Activated naive CD4-positive, alpha-beta T cell treated with anti-CD3 and anti-CD28 coated beads, Interleukin-2, amount 10 ng/mL, durations not matched to agents 7 days and 5 days (primary cell): ENCODE measurements at regions not wholly inside any gene's neighbourhood (a gene's known extent, or its start where the extent isn't known, plus 50 kb on each side); places are given as distances from the start of the nearest gene placed in this dataset.

ENCODE experiments used
- CTCF ChIA-PET: fragments of 350-600 bp; sonication (Branson Sonifier 250); formaldehyde crosslinking; loops from one replicate; lab custom pipeline; 2021; ENCODE audit warnings: antibody characterized with exemption; lab: Charles Lee
- DNase-seq: peaks from one replicate; pipeline ENCODE4 v3.0.0-alpha.2; 2020
- H3K27ac Mint-ChIP-seq: one replicate; pipeline ENCODE4 v1.8.0; 2021; ENCODE audit warnings: mild to moderate bottlenecking, moderate library complexity, mixed read lengths
- H3K27me3 Mint-ChIP-seq: one replicate; pipeline ENCODE4 v1.8.0; 2021; ENCODE audit warnings: mild to moderate bottlenecking, mixed read lengths
- H3K36me3 Mint-ChIP-seq: one replicate; pipeline ENCODE4 v1.8.0; 2021; ENCODE audit warnings: mixed read lengths
- H3K4me1 Mint-ChIP-seq: one replicate; pipeline ENCODE4 v1.8.0; 2021; ENCODE audit warnings: mixed read lengths
- H3K4me3 Mint-ChIP-seq: one replicate; pipeline ENCODE4 v1.8.0; 2021; ENCODE audit warnings: mild to moderate bottlenecking, moderate library complexity, mixed read lengths
- H3K9me3 Mint-ChIP-seq: one replicate; pipeline ENCODE4 v1.8.0; 2021; ENCODE audit warnings: mixed read lengths

GRCh38 chr15:61509327-61509840 lies 280.3 kb upstream of the RORA start:
- Mint-ChIP-seq H3K36me3 (no peaks in the 10 kb centered on the region), H3K27ac (no peak overlapping the region), H3K4me1 (no peaks in the 10 kb centered on the region), H3K9me3 (no peaks in the 10 kb centered on the region), H3K4me3 (no peak overlapping the region), H3K27me3 (peaks cover 5% of the 10 kb centered on the region)
- no peak for DNase-seq
- CTCF ChIA-PET = no interaction called here

- CTCF ChIA-PET = no interaction called here
- no peak for DNase-seq
- Mint-ChIP-seq H3K27ac (no peak overlapping the region), H3K4me3 (no peak overlapping the region), H3K36me3 (no peaks in the 10 kb centered on the region), H3K27me3 (peaks cover 10% of the 10 kb centered on the region), H3K4me1 (no peaks in the 10 kb centered on the region), H3K9me3 (no peaks in the 10 kb centered on the region)
These were observed 274.4 kb upstream of the RORA start for GRCh38 chr15:61503383-61503969.

GRCh38 chr15:61501815-61502389 lies 272.8 kb upstream of the RORA start:
- DNase-seq = no peak
- Mint-ChIP-seq H3K4me3 (no peak overlapping the region), H3K27me3 (peaks cover 10% of the 10 kb centered on the region), H3K4me1 (no peaks in the 10 kb centered on the region), H3K36me3 (no peaks in the 10 kb centered on the region), H3K27ac (no peak overlapping the region), H3K9me3 (no peaks in the 10 kb centered on the region)
- CTCF ChIA-PET = no interaction called here

GRCh38 chr15:61500951-61501620 lies 272.0 kb upstream of the RORA start:
- CTCF ChIA-PET = no interaction called here
- Mint-ChIP-seq H3K36me3 (no peaks in the 10 kb centered on the region), H3K9me3 (no peaks in the 10 kb centered on the region), H3K27me3 (peaks cover 4% of the 10 kb centered on the region), H3K4me3 (no peak overlapping the region), H3K4me1 (no peaks in the 10 kb centered on the region), H3K27ac (no peak overlapping the region)
- DNase-seq = no peak

- CTCF ChIA-PET = no interaction called here
- no peak overlapping the region for H3K27ac Mint-ChIP-seq
- H3K36me3 Mint-ChIP-seq = no peaks in the 10 kb centered on the region
- H3K4me1 Mint-ChIP-seq = no peaks in the 10 kb centered on the region
- no peak overlapping the region for H3K4me3 Mint-ChIP-seq
- H3K9me3 Mint-ChIP-seq = no peaks in the 10 kb centered on the region
- peaks cover 4% of the 10 kb centered on the region for H3K27me3 Mint-ChIP-seq
- no peak for DNase-seq
These were observed 271.4 kb upstream of the RORA start for GRCh38 chr15:61500523-61500922.

- no peaks in the 10 kb centered on the region for H3K36me3 Mint-ChIP-seq
- peaks cover 4% of the 10 kb centered on the region for H3K27me3 Mint-ChIP-seq
- H3K9me3 Mint-ChIP-seq = no peaks in the 10 kb centered on the region
- no peak overlapping the region for H3K27ac Mint-ChIP-seq
- DNase-seq = no peak
- CTCF ChIA-PET = no interaction called here
- H3K4me3 Mint-ChIP-seq = no peak overlapping the region
- H3K4me1 Mint-ChIP-seq = no peaks in the 10 kb centered on the region
These were observed 270.3 kb upstream of the RORA start for GRCh38 chr15:61499376-61499775.

- Mint-ChIP-seq H3K9me3 (no peaks in the 10 kb centered on the region), H3K36me3 (no peaks in the 10 kb centered on the region), H3K27ac (no peak overlapping the region), H3K4me1 (no peaks in the 10 kb centered on the region), H3K4me3 (no peak overlapping the region), H3K27me3 (peaks cover 4% of the 10 kb centered on the region)
- no peak for DNase-seq
- CTCF ChIA-PET = interaction anchor here (0.8 kb wide), 1 partner anchor 919 kb away, joined by 3 read pairs; no protein-coding TSS in a partner anchor
These were observed 260.5 kb upstream of the RORA start for GRCh38 chr15:61489571-61489970.

- no peak for DNase-seq
- H3K4me3 Mint-ChIP-seq = no peak overlapping the region
- H3K27ac Mint-ChIP-seq = no peak overlapping the region
- no peaks in the 10 kb centered on the region for H3K4me1 Mint-ChIP-seq
- no peaks in the 10 kb centered on the region for H3K9me3 Mint-ChIP-seq
- H3K27me3 Mint-ChIP-seq = peaks cover 10% of the 10 kb centered on the region
- CTCF ChIA-PET = no interaction called here
- H3K36me3 Mint-ChIP-seq = no peaks in the 10 kb centered on the region
These were observed 254.5 kb upstream of the RORA start for GRCh38 chr15:61483599-61483998.

GRCh38 chr15:61481886-61482285 lies 252.8 kb upstream of the RORA start:
- Mint-ChIP-seq H3K27ac (no peak overlapping the region), H3K4me1 (no peaks in the 10 kb centered on the region), H3K4me3 (no peak overlapping the region), H3K27me3 (peaks cover 8% of the 10 kb centered on the region), H3K36me3 (no peaks in the 10 kb centered on the region), H3K9me3 (no peaks in the 10 kb centered on the region)
- CTCF ChIA-PET = no interaction called here
- no peak for DNase-seq

- no peaks in the 10 kb centered on the region for H3K4me1 Mint-ChIP-seq
- no peak for DNase-seq
- CTCF ChIA-PET = no interaction called here
These were observed 251.8 kb upstream of the RORA start for GRCh38 chr15:61480863-61481262.

GRCh38 chr15:61480295-61480694 lies 251.2 kb upstream of the RORA start:
- Mint-ChIP-seq H3K27ac (no peak overlapping the region), H3K4me1 (no peaks in the 10 kb centered on the region), H3K36me3 (no peaks in the 10 kb centered on the region), H3K27me3 (peaks cover 8% of the 10 kb centered on the region), H3K4me3 (no peak overlapping the region), H3K9me3 (no peaks in the 10 kb centered on the region)
- CTCF ChIA-PET = no interaction called here
- no peak for DNase-seq

More at GRCh38 chr15:61480863-61481262, 251.8 kb upstream of the RORA start:
- Mint-ChIP-seq H3K4me3 (no peak overlapping the region), H3K27me3 (peaks cover 8% of the 10 kb centered on the region), H3K9me3 (no peaks in the 10 kb centered on the region), H3K36me3 (no peaks in the 10 kb centered on the region), H3K27ac (no peak overlapping the region)

GRCh38 chr15:61479613-61480012 lies 250.5 kb upstream of the RORA start:
- no peak for DNase-seq
- CTCF ChIA-PET = no interaction called here
- Mint-ChIP-seq H3K36me3 (no peaks in the 10 kb centered on the region), H3K27me3 (peaks cover 8% of the 10 kb centered on the region), H3K4me1 (no peaks in the 10 kb centered on the region), H3K4me3 (no peak overlapping the region), H3K9me3 (no peaks in the 10 kb centered on the region), H3K27ac (no peak overlapping the region)

- Mint-ChIP-seq H3K27me3 (peaks cover 8% of the 10 kb centered on the region), H3K4me3 (no peak overlapping the region), H3K4me1 (no peaks in the 10 kb centered on the region), H3K36me3 (no peaks in the 10 kb centered on the region), H3K9me3 (no peaks in the 10 kb centered on the region), H3K27ac (no peak overlapping the region)
- CTCF ChIA-PET = no interaction called here
- no peak for DNase-seq
These were observed 247.6 kb upstream of the RORA start for GRCh38 chr15:61476741-61477140.

- CTCF ChIA-PET = interaction anchor here (0.7 kb wide), 1 partner anchor 264 kb away, joined by 3 read pairs; no protein-coding TSS in a partner anchor
- DNase-seq = no peak
- Mint-ChIP-seq H3K9me3 (no peaks in the 10 kb centered on the region), H3K4me3 (no peak overlapping the region), H3K36me3 (no peaks in the 10 kb centered on the region), H3K4me1 (no peaks in the 10 kb centered on the region), H3K27me3 (peaks cover 4% of the 10 kb centered on the region), H3K27ac (no peak overlapping the region)
These were observed 245.7 kb upstream of the RORA start for GRCh38 chr15:61474796-61475195.

GRCh38 chr15:61467823-61468222 lies 238.7 kb upstream of the RORA start:
- Mint-ChIP-seq H3K27ac (no peak overlapping the region), H3K4me3 (no peak overlapping the region), H3K4me1 (no peaks in the 10 kb centered on the region), H3K27me3 (no peaks in the 10 kb centered on the region), H3K9me3 (no peaks in the 10 kb centered on the region), H3K36me3 (no peaks in the 10 kb centered on the region)
- DNase-seq = no peak
- CTCF ChIA-PET = no interaction called here
